Epithelial cell of proximal tubule (primary cell): ENCODE measurements at regions not wholly inside any gene's neighbourhood (a gene's known extent, or its start where the extent isn't known, plus 50 kb on each side); places are given as distances from the start of the nearest gene placed in this dataset.
"Not testable (repeated sequence)": the region's sequence is repeated elsewhere in the genome, so short reads cannot be mapped to it uniquely, and the experiment has no call there.

Experiments
- DNase-seq: peaks from one replicate; pipeline ENCODE4 v3.0.0-alpha.2; 2011; ENCODE audit warnings: low read depth
- H3K4me3 ChIP-seq: 2 replicates; pipeline ENCODE4 v1.5.1; 2011; ENCODE audit warnings: low read depth, mild to moderate bottlenecking, low read length
- CTCF ChIP-seq: conservative IDR thresholded peaks from 2 replicates; pipeline ENCODE4 v1.5.1; 2012; ENCODE audit warnings: low read depth, mild to moderate bottlenecking, low read length

- no peak for DNase-seq
- TF ChIP-seq CTCF: no peak
- H3K4me3 ChIP-seq: no peak overlapping the region
Observed at GRCh38 chr6:47416396-47417345, 60.9 kb upstream of the CD2AP start.

GRCh38 chr6:47419621-47420020 lies 58.0 kb upstream of the CD2AP start:
- H3K4me3 ChIP-seq: no peak overlapping the region
- DNase-seq: peak; percentile 93
- TF ChIP-seq CTCF: no peak

GRCh38 chr6:47420394-47421371 lies 56.9 kb upstream of the CD2AP start:
- no peak overlapping the region for H3K4me3 ChIP-seq
- TF ChIP-seq CTCF: no peak
- no peak for DNase-seq

GRCh38 chr6:47423079-47423478 lies 54.5 kb upstream of the CD2AP start:
- DNase-seq: no peak
- no peak overlapping the region for H3K4me3 ChIP-seq
- no peak for TF ChIP-seq CTCF

- no peak overlapping the region for H3K4me3 ChIP-seq
- no peak for DNase-seq
- TF ChIP-seq CTCF: no peak
Observed at GRCh38 chr6:47424436-47424836, 53.2 kb upstream of the CD2AP start.

GRCh38 chr6:47425724-47426123 lies 51.9 kb upstream of the CD2AP start:
- DNase-seq, H3K4me3 ChIP-seq: not testable (repeated sequence)

- TF ChIP-seq CTCF: no peak
- DNase-seq: no peak
- no peak overlapping the region for H3K4me3 ChIP-seq
Observed at GRCh38 chr6:47426524-47427302, 50.9 kb upstream of the CD2AP start.
